ENCODE measurements at regions not wholly inside any gene's neighbourhood (a gene's known extent, or its start where the extent isn't known, plus 50 kb on each side); places are given as distances from the start of the nearest gene placed in this dataset.

DNA sequence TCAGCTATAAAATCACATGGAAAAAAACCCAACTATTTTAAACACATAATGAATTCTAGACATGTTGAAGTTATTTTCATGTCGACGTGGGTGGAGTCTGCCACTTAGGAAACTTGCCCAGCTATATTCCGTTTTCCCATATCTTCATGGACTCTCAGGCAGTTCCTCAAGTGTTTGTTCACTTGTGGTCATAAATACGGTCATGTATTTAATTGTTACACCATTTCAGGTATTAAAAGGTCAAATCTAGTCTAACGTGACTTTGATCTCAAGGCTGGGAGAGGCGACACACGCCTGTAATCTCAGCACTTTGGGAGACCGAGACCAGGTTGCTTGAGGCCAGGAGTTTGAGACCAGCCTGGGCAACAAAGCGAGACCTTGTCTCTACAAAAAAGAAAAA is 346.9 kb downstream of the PBX1 start:
- TF ChIP-seq, protein P1, sequence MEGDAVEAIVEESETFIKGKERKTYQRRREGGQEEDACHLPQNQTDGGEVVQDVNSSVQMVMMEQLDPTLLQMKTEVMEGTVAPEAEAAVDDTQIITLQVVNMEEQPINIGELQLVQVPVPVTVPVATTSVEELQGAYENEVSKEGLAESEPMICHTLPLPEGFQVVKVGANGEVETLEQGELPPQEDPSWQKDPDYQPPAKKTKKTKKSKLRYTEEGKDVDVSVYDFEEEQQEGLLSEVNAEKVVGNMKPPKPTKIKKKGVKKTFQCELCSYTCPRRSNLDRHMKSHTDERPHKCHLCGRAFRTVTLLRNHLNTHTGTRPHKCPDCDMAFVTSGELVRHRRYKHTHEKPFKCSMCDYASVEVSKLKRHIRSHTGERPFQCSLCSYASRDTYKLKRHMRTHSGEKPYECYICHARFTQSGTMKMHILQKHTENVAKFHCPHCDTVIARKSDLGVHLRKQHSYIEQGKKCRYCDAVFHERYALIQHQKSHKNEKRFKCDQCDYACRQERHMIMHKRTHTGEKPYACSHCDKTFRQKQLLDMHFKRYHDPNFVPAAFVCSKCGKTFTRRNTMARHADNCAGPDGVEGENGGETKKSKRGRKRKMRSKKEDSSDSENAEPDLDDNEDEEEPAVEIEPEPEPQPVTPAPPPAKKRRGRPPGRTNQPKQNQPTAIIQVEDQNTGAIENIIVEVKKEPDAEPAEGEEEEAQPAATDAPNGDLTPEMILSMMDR (IDR thresholded peaks at IDR 0.05) = no peak
- no peak for TF ChIP-seq POLR2AphosphoS5 (IDR thresholded peaks at IDR 0.05; ENCODE audit: insufficient read depth in 1 of 2, low read depth in 1 of 2)
